Fibroblast of lung (primary cell): ENCODE measurements at regions not wholly inside any gene's neighbourhood (a gene's known extent, or its start where the extent isn't known, plus 50 kb on each side); places are given as distances from the start of the nearest gene placed in this dataset.

Experiments used
- DNase-seq, 2 donors: peaks; one replicate each; pipeline versions ENCODE4 v3.0.0 to v3.0.0-alpha.2; 2010; ENCODE audit warnings: low read depth in 2 of 2
- H2AFZ ChIP-seq: 2 replicates; pipeline ENCODE4 v1.5.1; 2012; ENCODE audit warnings: low read length, control low read depth, inconsistent platforms
- H3K27ac ChIP-seq: 2 replicates; pipeline ENCODE4 v1.5.1; 2011; ENCODE audit warnings: low read length, control low read depth; ENCODE audit not compliant: insufficient read depth
- H3K27me3 ChIP-seq: 2 replicates; pipeline ENCODE4 v1.5.1; 2011; ENCODE audit warnings: mild to moderate bottlenecking, low read length; ENCODE audit not compliant: control insufficient read depth, insufficient read depth
- H3K36me3 ChIP-seq: 2 replicates; pipeline ENCODE4 v1.5.1; 2011; ENCODE audit warnings: low read length; ENCODE audit not compliant: control insufficient read depth, insufficient read depth
- H3K4me1 ChIP-seq: 2 replicates; pipeline ENCODE4 v1.5.1; 2011; ENCODE audit warnings: low read length; ENCODE audit not compliant: control insufficient read depth, insufficient read depth; ENCODE audit errors: extremely low read depth
- H3K4me2 ChIP-seq: 2 replicates; pipeline ENCODE4 v1.5.1; 2011; ENCODE audit warnings: low read length, control low read depth; ENCODE audit not compliant: insufficient read depth; ENCODE audit errors: extremely low read depth
- H3K4me3 ChIP-seq, 4 experiments: fragments of 200-600 bp in 1 of 4; sonication (generic) in 1 of 4; replicated peaks in 1 of 4; 2 replicates each; pipeline ENCODE4 v1.5.1; 2011 to 2016; ENCODE audit warnings: low read length in 4 of 4, low read depth in 3 of 4, mild to moderate bottlenecking in 3 of 4, control low read depth in 2 of 4, inconsistent platforms in 1 of 4, mixed read lengths in 1 of 4; ENCODE audit not compliant: insufficient read depth in 1 of 4; ENCODE audit errors: control extremely low read depth in 1 of 4
- H3K79me2 ChIP-seq: 2 replicates; pipeline ENCODE4 v1.5.1; 2012; ENCODE audit warnings: mild to moderate bottlenecking, low read length, inconsistent platforms; ENCODE audit not compliant: control insufficient read depth, insufficient read depth
- H3K9ac ChIP-seq: 2 replicates; pipeline ENCODE4 v1.5.1; 2011; ENCODE audit warnings: mild to moderate bottlenecking, low read length, control low read depth; ENCODE audit not compliant: insufficient read depth
- H3K9me3 ChIP-seq: 2 replicates; pipeline ENCODE4 v1.5.1; 2012; ENCODE audit warnings: low read depth, low read length; ENCODE audit not compliant: control insufficient read depth, insufficient read depth
- H4K20me1 ChIP-seq: 2 replicates; pipeline ENCODE4 v1.5.1; 2011; ENCODE audit warnings: low read length; ENCODE audit not compliant: control insufficient read depth, insufficient read depth; ENCODE audit errors: extremely low read depth
- CTCF ChIP-seq, 2 donors: IDR thresholded peaks in 1 of 2; conservative IDR thresholded peaks in 1 of 2; 1 replicate in 1 of 2; 2 replicates in 1 of 2; pipeline ENCODE4 v1.5.1; 2011 to 2012; ENCODE audit warnings: low read length in 2 of 2, control low read depth in 1 of 2, inconsistent platforms in 1 of 2, low read depth in 1 of 2, mild to moderate bottlenecking in 1 of 2
- EZH2 ChIP-seq: IDR thresholded peaks from 2 replicates; pipeline ENCODE4 v1.5.1; 2012; ENCODE audit warnings: low read length, control low read depth, mild to moderate bottlenecking; ENCODE audit errors: missing control alignments

- Histone ChIP-seq H3K4me3 (no peak overlapping the region), H2AFZ (no peak overlapping the region), H4K20me1 (no peaks in the 10 kb centered on the region), H3K79me2 (no peaks in the 10 kb centered on the region), H3K27ac (no peak overlapping the region), H3K4me1 (no peaks in the 10 kb centered on the region), H3K36me3 (no peaks in the 10 kb centered on the region), H3K27me3 (no peaks in the 10 kb centered on the region), H3K9ac (no peak overlapping the region), H3K4me2 (no peak overlapping the region), H3K9me3 (no peaks in the 10 kb centered on the region)
- DNase-seq: no peak
- no peak for TF ChIP-seq CTCF (conservative IDR thresholded peaks at IDR 0.05 in 1 of 2, IDR thresholded peaks at IDR 0.05 in 1 of 2; ENCODE audit: low read depth in 1 of 2, low read length in 2 of 2)
- no peak for TF ChIP-seq EZH2
These were observed 542.1 kb upstream of the MGMT start for GRCh38 chr10:128924918-128925317.

GRCh38 chr10:128926711-128927110 lies 540.3 kb upstream of the MGMT start:
- Histone ChIP-seq H3K9ac (no peak overlapping the region), H3K4me1 (no peaks in the 10 kb centered on the region), H3K79me2 (no peaks in the 10 kb centered on the region), H3K9me3 (no peaks in the 10 kb centered on the region), H3K36me3 (no peaks in the 10 kb centered on the region), H2AFZ (no peak overlapping the region), H3K4me3 (no peak overlapping the region), H3K4me2 (no peak overlapping the region), H3K27me3 (no peaks in the 10 kb centered on the region), H4K20me1 (no peaks in the 10 kb centered on the region), H3K27ac (no peak overlapping the region)
- DNase-seq: no peak
- TF ChIP-seq CTCF (conservative IDR thresholded peaks at IDR 0.05 in 1 of 2, IDR thresholded peaks at IDR 0.05 in 1 of 2; ENCODE audit: low read depth in 1 of 2, low read length in 2 of 2) (no peak), EZH2 (no peak)

- DNase-seq: no peak
- Histone ChIP-seq H4K20me1 (no peaks in the 10 kb centered on the region), H3K4me1 (no peaks in the 10 kb centered on the region), H2AFZ (no peak overlapping the region), H3K4me2 (no peak overlapping the region), H3K4me3 (no peak overlapping the region), H3K9ac (no peak overlapping the region), H3K9me3 (no peaks in the 10 kb centered on the region), H3K27ac (no peak overlapping the region), H3K27me3 (no peaks in the 10 kb centered on the region), H3K79me2 (no peaks in the 10 kb centered on the region), H3K36me3 (no peaks in the 10 kb centered on the region)
- TF ChIP-seq EZH2 (no peak), CTCF (conservative IDR thresholded peaks at IDR 0.05 in 1 of 2, IDR thresholded peaks at IDR 0.05 in 1 of 2; ENCODE audit: low read depth in 1 of 2, low read length in 2 of 2) (no peak)
These were observed 539.4 kb upstream of the MGMT start for GRCh38 chr10:128927497-128928161.
